Gastrocnemius medialis (tissue), 4 donors: ENCODE measurements at regions not wholly inside any gene's neighbourhood (a gene's known extent, or its start where the extent isn't known, plus 50 kb on each side); places are given as distances from the start of the nearest gene placed in this dataset.
"Not testable (repeated sequence)": the region's sequence is repeated elsewhere in the genome, so short reads cannot be mapped to it uniquely, and the experiment has no call there.

Experiments used
- ATAC-seq, 2 donors: fragments of 150-250 bp; one replicate each; pipeline ENCODE4 v1.9.1; 2016
- DNase-seq, 2 donors: peaks; one replicate each; pipeline ENCODE4 v3.0.0-alpha.2; 2019
- H3K27ac ChIP-seq, 4 donors: fragments of 200-600 bp; sonication (generic); 1 replicate in 1 of 4; 2 replicates in 3 of 4; pipeline ENCODE4 v1.5.1; 2016 to 2018; ENCODE audit warnings: mild to moderate bottlenecking in 2 of 4, moderate library complexity in 1 of 4
- H3K27me3 ChIP-seq, 3 donors: fragments of 200-600 bp; sonication (generic) in 2 of 3; 1 replicate in 1 of 3; 2 replicates in 2 of 3; pipeline versions ENCODE4 v1.5.1 to v1.6.0; 2016 to 2019; ENCODE audit warnings: mild to moderate bottlenecking in 1 of 3, moderate library complexity in 1 of 3
- H3K36me3 ChIP-seq, 2 donors: fragments of 200-600 bp; sonication (generic) in 1 of 2; one replicate each; pipeline ENCODE4 v1.5.1; 2017 to 2018
- H3K4me1 ChIP-seq, 2 donors: fragments of 200-600 bp; sonication (generic) in 1 of 2; one replicate each; pipeline ENCODE4 v1.5.1; 2016 to 2017; ENCODE audit warnings: mild to moderate bottlenecking in 2 of 2
- H3K4me3 ChIP-seq, 4 donors: fragments of 200-600 bp; sonication (generic) in 3 of 4; 1 replicate in 1 of 4; 2 replicates in 3 of 4; pipeline ENCODE4 v1.5.1; 2016 to 2019; ENCODE audit warnings: mild to moderate bottlenecking in 2 of 4
- H3K9me3 ChIP-seq, 3 donors: fragments of 200-600 bp; sonication (generic) in 2 of 3; 1 replicate in 1 of 3; 2 replicates in 2 of 3; pipeline ENCODE4 v1.5.1; 2016 to 2019
- CTCF ChIP-seq, 5 experiments: fragments of 450-650 bp in 3 of 5; fragments of 200-600 bp in 2 of 5; sonication (generic) in 2 of 5; IDR thresholded peaks in 4 of 5; conservative IDR thresholded peaks in 1 of 5; 1 replicate in 4 of 5; 2 replicates in 1 of 5; pipeline ENCODE4 v1.5.1; 2016 to 2019; ENCODE audit warnings: antibody characterized with exemption in 5 of 5, mild to moderate bottlenecking in 3 of 5, moderate library complexity in 3 of 5
- POLR2A ChIP-seq, 2 donors: fragments of 450-650 bp; IDR thresholded peaks; one replicate each; pipeline ENCODE4 v1.6.1; 2017; ENCODE audit warnings: antibody characterized with exemption in 2 of 2, mild to moderate bottlenecking in 2 of 2, moderate library complexity in 2 of 2
- in situ Hi-C, 4 donors: fragments of 200-750 bp; cut with MboI; loops; one replicate each; pipeline versions ENCODE4 v1.15.0 to v1.8.0; 2017; ENCODE audit warnings: low sequenced_read_pairs in 4 of 4
- intact Hi-C: fragments of 100-400 bp; cut with DNase I; formaldehyde crosslinking; loops from one replicate; pipeline ENCODE4 v1.15.1; 2023; ENCODE audit warnings: low total_unique reads

GRCh38 chr1:98555814-98556213 is 105.7 kb upstream of the SNX7 start:
- Histone ChIP-seq H3K27ac (no peak overlapping the region), H3K4me3 (no peak overlapping the region), H3K27me3 (no peaks in the 10 kb centered on the region), H3K36me3 (no peaks in the 10 kb centered on the region), H3K4me1 (no peaks in the 10 kb centered on the region), H3K9me3 (no peaks in the 10 kb centered on the region)
- TF ChIP-seq POLR2A (IDR thresholded peaks at IDR 0.05): no peak
- in situ Hi-C loops: no loop called here
- intact Hi-C loops: no loop called here
- ATAC-seq (no peak), DNase-seq (no peak)

GRCh38 chr1:98552576-98553074 is 108.9 kb upstream of the SNX7 start:
- in situ Hi-C loops, H3K36me3 ChIP-seq, DNase-seq, H3K4me1 ChIP-seq, ATAC-seq, H3K27ac ChIP-seq, H3K27me3 ChIP-seq, H3K4me3 ChIP-seq, intact Hi-C loops, H3K9me3 ChIP-seq: not testable (repeated sequence)

DNA sequence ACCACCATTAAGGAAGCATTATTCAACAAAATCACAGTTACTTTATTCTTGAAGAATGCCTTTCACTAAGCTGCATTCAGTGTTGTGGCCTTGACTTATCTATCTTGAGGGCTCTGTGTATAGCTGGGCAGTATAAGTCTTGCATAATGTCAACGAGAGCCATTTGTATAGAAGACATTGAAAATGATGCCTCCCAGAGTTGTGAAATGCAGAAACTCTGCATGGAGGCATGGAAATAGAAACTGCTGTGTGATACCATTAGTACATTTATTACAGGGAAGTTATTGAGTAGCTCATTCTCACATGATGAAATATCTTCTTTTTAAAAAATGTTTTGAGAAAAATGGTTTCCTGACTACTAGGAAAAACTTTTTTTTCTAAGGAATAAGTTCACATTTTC is 111.4 kb upstream of the SNX7 start:
- Histone ChIP-seq H3K36me3 (no peaks in the 10 kb centered on the region), H3K4me1 (no peaks in the 10 kb centered on the region), H3K27me3 (no peaks in the 10 kb centered on the region), H3K4me3 (no peak overlapping the region), H3K27ac (no peak overlapping the region), H3K9me3 (no peaks in the 10 kb centered on the region)
- intact Hi-C loops: no loop called here
- in situ Hi-C loops: no loop called here
- ATAC-seq (no peak), DNase-seq (no peak)
- TF ChIP-seq POLR2A (IDR thresholded peaks at IDR 0.05) (no peak), CTCF (IDR thresholded peaks at IDR 0.05 in 4 of 5, conservative IDR thresholded peaks at IDR 0.05 in 1 of 5) (no peak)

DNA sequence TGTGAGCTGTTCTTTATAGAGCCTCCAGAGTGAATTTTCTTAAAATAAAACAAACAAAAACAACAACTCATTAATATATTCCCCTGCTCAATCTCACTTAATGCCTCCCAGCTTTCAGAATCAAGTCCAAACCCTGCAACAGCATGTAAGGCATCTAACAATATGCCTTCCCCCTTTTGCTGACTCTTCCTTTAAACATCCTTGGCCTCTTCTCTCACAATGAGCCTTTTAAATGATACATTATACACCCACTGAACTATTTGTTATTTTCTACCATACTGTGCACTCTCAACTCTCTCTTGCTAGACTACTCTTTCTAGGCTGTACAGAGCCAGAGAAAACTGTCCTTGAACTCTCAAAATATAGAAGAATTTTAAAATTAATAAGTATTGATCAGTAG is 115.2 kb upstream of the SNX7 start:
- no peak for TF ChIP-seq POLR2A (IDR thresholded peaks at IDR 0.05)
- TF ChIP-seq CTCF (IDR thresholded peaks at IDR 0.05 in 4 of 5, conservative IDR thresholded peaks at IDR 0.05 in 1 of 5): no peak
- no peak overlapping the region for H3K4me3 ChIP-seq
- in situ Hi-C loops (no loop called here), intact Hi-C loops (no loop called here)
- no peaks in the 10 kb centered on the region for H3K27me3 ChIP-seq
- ATAC-seq (no peak), DNase-seq (no peak)
- H3K4me1 ChIP-seq: no peaks in the 10 kb centered on the region
- H3K36me3 ChIP-seq: no peaks in the 10 kb centered on the region
- no peaks in the 10 kb centered on the region for H3K9me3 ChIP-seq
- no peak overlapping the region for H3K27ac ChIP-seq

GRCh38 chr1:98538106-98538505 is 123.4 kb upstream of the SNX7 start:
- H3K27me3 ChIP-seq: no peaks in the 10 kb centered on the region
- H3K36me3 ChIP-seq: no peaks in the 10 kb centered on the region
- intact Hi-C loops (no loop called here), in situ Hi-C loops (no loop called here)
- H3K4me1 ChIP-seq: no peaks in the 10 kb centered on the region
- TF ChIP-seq POLR2A (IDR thresholded peaks at IDR 0.05): no peak
- TF ChIP-seq CTCF (IDR thresholded peaks at IDR 0.05 in 4 of 5, conservative IDR thresholded peaks at IDR 0.05 in 1 of 5): no peak
- no peak overlapping the region for H3K4me3 ChIP-seq
- DNase-seq (no peak), ATAC-seq (no peak)
- no peak overlapping the region for H3K27ac ChIP-seq
- H3K9me3 ChIP-seq: no peaks in the 10 kb centered on the region

DNA sequence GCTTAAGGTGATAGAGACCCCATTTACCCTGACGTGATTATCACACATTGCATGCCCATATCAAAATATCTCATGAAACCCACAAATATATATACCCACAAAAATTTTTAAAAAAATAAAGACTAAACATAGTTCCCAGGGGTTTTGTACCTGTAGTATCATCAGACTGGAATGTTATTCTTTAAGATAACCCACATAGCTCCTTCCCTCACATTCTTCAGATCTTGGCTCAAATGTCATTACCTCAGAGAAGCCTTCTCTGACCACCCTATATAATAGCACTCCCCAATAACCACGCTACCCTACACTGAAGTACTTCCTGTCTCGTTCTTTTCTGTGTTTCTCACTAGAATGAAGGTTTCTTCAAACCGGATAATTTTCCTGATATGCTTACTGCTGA is 138.3 kb upstream of the SNX7 start:
- no peak for TF ChIP-seq POLR2A (IDR thresholded peaks at IDR 0.05)
- TF ChIP-seq CTCF (IDR thresholded peaks at IDR 0.05 in 4 of 5, conservative IDR thresholded peaks at IDR 0.05 in 1 of 5): no peak
- intact Hi-C loops: no loop called here
- Histone ChIP-seq H3K4me1 (no peaks in the 10 kb centered on the region), H3K27ac (no peak overlapping the region), H3K9me3 (no peaks in the 10 kb centered on the region), H3K36me3 (no peaks in the 10 kb centered on the region), H3K4me3 (no peak overlapping the region), H3K27me3 (no peaks in the 10 kb centered on the region)
- ATAC-seq (no peak), DNase-seq (no peak)
- in situ Hi-C loops: no loop called here
